CD4-positive, alpha-beta T cell (primary cell): ENCODE measurements at regions not wholly inside any gene's neighbourhood (a gene's known extent, or its start where the extent isn't known, plus 50 kb on each side); places are given as distances from the start of the nearest gene placed in this dataset.

ENCODE experiments used
- ATAC-seq: fragments of 200-7000 bp; cut with Tn5 transposase; one replicate; pipeline ENCODE4 v1.10.0; 2022; ENCODE audit warnings: mild to moderate bottlenecking; ENCODE audit not compliant: poor library complexity
- CTCF ChIA-PET: fragments of 350-600 bp; sonication (Branson Sonifier 250); formaldehyde crosslinking; loops from one replicate; lab custom pipeline; 2021; ENCODE audit warnings: antibody characterized with exemption, inconsistent platforms; lab: Charles Lee
- POLR2A ChIA-PET: fragments of 350-600 bp; sonication (Branson Sonifier 250); formaldehyde crosslinking; loops from one replicate; lab custom pipeline; 2021; ENCODE audit warnings: antibody characterized with exemption, inconsistent platforms; lab: Charles Lee
- DNase-seq, 14 experiments: peaks; one replicate each; pipeline ENCODE4 v3.0.0-alpha.2; 2013 to 2020; ENCODE audit warnings: mixed read lengths in 2 of 14
- H3K27ac ChIP-seq, 2 donors: one replicate each; pipeline versions ENCODE4 v1.5.1 to v1.7.0; 2013; ENCODE audit warnings: low read length in 2 of 2, low read depth in 1 of 2, mild to moderate bottlenecking in 1 of 2
- H3K27me3 ChIP-seq, 2 experiments: 1 replicate in 1 of 2; 2 replicates in 1 of 2; pipeline versions ENCODE4 v1.6.1 to v1.7.0; 2013; ENCODE audit warnings: low read length in 2 of 2, control low read depth in 1 of 2, mild to moderate bottlenecking in 1 of 2, moderate library complexity in 1 of 2; ENCODE audit not compliant: insufficient read depth in 2 of 2, control insufficient read depth in 1 of 2
- H3K36me3 ChIP-seq: one replicate; pipeline ENCODE4 v1.6.1; 2013; ENCODE audit warnings: low read length, control low read depth; ENCODE audit not compliant: insufficient read depth
- H3K4me1 ChIP-seq: one replicate; pipeline ENCODE4 v1.6.1; 2013; ENCODE audit warnings: low read length, control low read depth; ENCODE audit not compliant: insufficient read depth
- H3K4me3 ChIP-seq: one replicate; pipeline ENCODE4 v1.5.1; 2013; ENCODE audit warnings: mild to moderate bottlenecking, low read length, moderate library complexity
- H3K9me3 ChIP-seq, 2 experiments: 1 replicate in 1 of 2; 2 replicates in 1 of 2; pipeline versions ENCODE4 v1.6.1 to v1.7.0; 2013; ENCODE audit warnings: low read length in 2 of 2, mild to moderate bottlenecking in 2 of 2, control low read depth in 1 of 2, moderate library complexity in 1 of 2; ENCODE audit not compliant: control insufficient read depth in 1 of 2, insufficient read depth in 1 of 2
- H3K27ac Mint-ChIP-seq: one replicate; pipeline ENCODE4 v1.8.0; 2020; ENCODE audit warnings: mixed read lengths
- H3K27me3 Mint-ChIP-seq: one replicate; pipeline ENCODE4 v1.8.0; 2021; ENCODE audit warnings: mixed read lengths
- H3K36me3 Mint-ChIP-seq: one replicate; pipeline ENCODE4 v1.8.0; 2021; ENCODE audit warnings: low read depth, mixed read lengths
- H3K4me1 Mint-ChIP-seq: one replicate; pipeline ENCODE4 v1.8.0; 2021; ENCODE audit warnings: low read depth, mixed read lengths
- H3K4me3 Mint-ChIP-seq: one replicate; pipeline ENCODE4 v1.8.0; 2020; ENCODE audit warnings: mild to moderate bottlenecking, mixed read lengths
- H3K9me3 Mint-ChIP-seq: one replicate; pipeline ENCODE4 v1.8.0; 2020; ENCODE audit warnings: mixed read lengths
- CTCF ChIP-seq: fragments of 200-600 bp; IDR thresholded peaks from one replicate; pipeline ENCODE4 v1.8.0; 2022; ENCODE audit warnings: antibody characterized with exemption, mild to moderate bottlenecking
- intact Hi-C, 2 experiments: fragments of 100-400 bp; cut with DNase I in 1 of 2; cut with micrococcal nuclease in 1 of 2; formaldehyde crosslinking; loops; one replicate each; pipeline versions ENCODE4 v1.15.1 to v1.9.0; 2023 to 2025; cut with DNase I, micrococcal nuclease

DNA sequence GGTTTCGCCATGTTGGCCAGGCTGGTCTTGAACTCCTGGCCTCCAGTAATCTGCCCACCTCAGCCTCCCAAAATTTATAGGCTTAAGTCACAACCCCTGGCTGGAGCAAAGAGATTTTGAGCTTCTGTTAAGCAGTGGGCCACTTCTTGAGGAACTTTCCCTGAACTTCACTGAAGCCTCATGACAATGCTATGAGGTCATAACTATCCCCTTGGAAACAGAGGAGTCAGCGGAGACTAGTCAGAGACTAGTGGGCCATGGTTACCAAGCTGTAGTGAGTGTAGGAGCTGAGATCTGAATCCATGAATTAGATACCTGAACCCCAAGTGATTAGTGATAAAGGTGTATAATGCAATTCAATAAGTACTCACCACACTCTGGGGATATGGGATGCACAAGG lies 145.1 kb upstream of the MSX1 start:
- intact Hi-C loops: no loop called here
- H3K27ac Mint-ChIP-seq: no peak overlapping the region

GRCh38 chr4:4712800-4713528 lies 146.5 kb upstream of the MSX1 start:
- no peak for TF ChIP-seq CTCF
- Mint-ChIP-seq H3K4me1 (no peaks in the 10 kb centered on the region), H3K36me3 (peaks cover 8% of the 10 kb centered on the region), H3K4me3 (no peak overlapping the region), H3K27ac (no peak overlapping the region), H3K9me3 (peaks cover 4% of the 10 kb centered on the region), H3K27me3 (no peaks in the 10 kb centered on the region)
- intact Hi-C loops: no loop called here
- H3K4me1 ChIP-seq: no peaks in the 10 kb centered on the region
- ATAC-seq (no peak), DNase-seq (no peak)
- H3K9me3 ChIP-seq: no peaks in the 10 kb centered on the region
- POLR2A ChIA-PET: no interaction called here
- CTCF ChIA-PET: no interaction called here
- H3K36me3 ChIP-seq: no peaks in the 10 kb centered on the region
- H3K27ac ChIP-seq: no peak overlapping the region
- no peak overlapping the region for H3K4me3 ChIP-seq
- H3K27me3 ChIP-seq: no peaks in the 10 kb centered on the region

More for the DNA sequence above, 145.1 kb upstream of the MSX1 start:
- no peak overlapping the region for H3K4me3 ChIP-seq
- DNase-seq: no peak
- no peak overlapping the region for H3K4me3 Mint-ChIP-seq
- H3K9me3 Mint-ChIP-seq: no peaks in the 10 kb centered on the region
- no peaks in the 10 kb centered on the region for H3K36me3 ChIP-seq
- no peaks in the 10 kb centered on the region for H3K36me3 Mint-ChIP-seq
- H3K9me3 ChIP-seq: no peaks in the 10 kb centered on the region
- no peaks in the 10 kb centered on the region for H3K4me1 ChIP-seq
- H3K27me3 ChIP-seq: no peaks in the 10 kb centered on the region
- H3K27me3 Mint-ChIP-seq: no peaks in the 10 kb centered on the region
- ATAC-seq: no peak
- no peak for TF ChIP-seq CTCF
- ChIA-PET CTCF (no interaction called here), POLR2A (no interaction called here)
- no peak overlapping the region for H3K27ac ChIP-seq
- no peaks in the 10 kb centered on the region for H3K4me1 Mint-ChIP-seq

DNA sequence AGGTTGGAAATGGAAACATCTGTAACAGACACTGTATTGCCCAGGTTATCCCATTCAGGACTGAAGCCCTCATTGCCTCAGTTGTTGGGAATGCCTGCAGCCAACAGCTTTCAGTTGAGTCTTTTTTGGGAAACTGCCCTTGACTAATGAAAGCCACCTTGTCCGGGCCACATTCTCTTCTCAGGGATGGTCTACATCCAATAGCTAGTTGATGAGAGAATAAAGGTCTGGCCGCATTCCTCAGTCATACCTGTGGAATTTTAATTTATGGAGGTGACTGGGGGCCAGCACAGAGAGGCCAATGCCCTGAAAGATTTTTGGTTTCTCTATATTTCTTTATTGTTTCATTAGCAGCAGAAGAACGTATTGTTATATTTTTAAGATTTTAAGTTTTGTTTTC lies 147.6 kb upstream of the MSX1 start:
- no peak overlapping the region for H3K4me3 Mint-ChIP-seq
- no peak overlapping the region for H3K4me3 ChIP-seq
- no peak overlapping the region for H3K27ac Mint-ChIP-seq
- POLR2A ChIA-PET: no interaction called here
- H3K9me3 ChIP-seq: no peaks in the 10 kb centered on the region
- no peaks in the 10 kb centered on the region for H3K36me3 ChIP-seq
- H3K27me3 ChIP-seq: no peaks in the 10 kb centered on the region
- H3K9me3 Mint-ChIP-seq: peaks cover 4% of the 10 kb centered on the region
- no peaks in the 10 kb centered on the region for H3K4me1 ChIP-seq
- CTCF ChIA-PET: no interaction called here
- H3K36me3 Mint-ChIP-seq: peaks cover 8% of the 10 kb centered on the region
- no peaks in the 10 kb centered on the region for H3K4me1 Mint-ChIP-seq
- DNase-seq (no peak), ATAC-seq (no peak)
- intact Hi-C loops: no loop called here
- no peak for TF ChIP-seq CTCF
- H3K27ac ChIP-seq: no peak overlapping the region
- H3K27me3 Mint-ChIP-seq: no peaks in the 10 kb centered on the region
